Kidney epithelial cell (primary cell): ENCODE measurements at regions not wholly inside any gene's neighbourhood (a gene's known extent, or its start where the extent isn't known, plus 50 kb on each side); places are given as distances from the start of the nearest gene placed in this dataset.
"Not testable (repeated sequence)": the region's sequence is repeated elsewhere in the genome, so short reads cannot be mapped to it uniquely, and the experiment has no call there.

Experiments
- DNase-seq: peaks from one replicate; pipeline ENCODE4 v3.0.0-alpha.2; 2010; ENCODE audit warnings: low read depth
- H3K27me3 ChIP-seq: 2 replicates; pipeline ENCODE4 v1.6.0; 2011; ENCODE audit warnings: low read length; ENCODE audit not compliant: control insufficient read depth, insufficient read depth
- H3K36me3 ChIP-seq: 2 replicates; pipeline ENCODE4 v1.5.1; 2011; ENCODE audit warnings: low read length; ENCODE audit not compliant: control insufficient read depth, insufficient read depth
- H3K4me3 ChIP-seq: 2 replicates; pipeline ENCODE4 v1.5.1; 2011; ENCODE audit warnings: low read depth, mild to moderate bottlenecking, control low read depth, low read length
- TF ChIP-seq, protein P1 (sequence below): IDR thresholded peaks from 2 replicates; pipeline ENCODE4 v1.5.1; 2011; ENCODE audit warnings: mild to moderate bottlenecking, moderate library complexity, low read length, control low read depth, inconsistent platforms; ENCODE audit not compliant: insufficient read depth, poor library complexity, severe bottlenecking

DNA sequence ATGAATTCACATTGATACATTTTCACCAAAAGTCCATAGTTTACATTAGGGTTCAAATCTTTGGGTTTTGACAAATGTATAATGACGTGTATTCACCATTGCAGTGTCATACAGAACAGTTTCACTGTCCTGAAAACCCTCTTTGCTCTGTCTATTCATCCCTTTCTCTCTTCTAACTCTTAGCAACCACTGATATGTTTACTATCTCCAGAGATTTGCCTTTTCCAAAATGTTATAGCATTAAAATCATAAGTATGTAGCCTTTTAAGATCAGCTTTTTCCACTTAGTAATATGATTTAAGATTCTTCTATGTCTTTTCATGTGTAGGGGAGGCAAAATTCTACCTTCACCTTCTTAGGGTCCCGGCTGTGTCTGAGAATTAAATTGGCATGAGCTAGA, 203.8 kb downstream of the TPRG1 start:
- H3K4me3 ChIP-seq, result no peak overlapping the region
- DNase-seq, result no peak
- TF ChIP-seq, protein P1, sequence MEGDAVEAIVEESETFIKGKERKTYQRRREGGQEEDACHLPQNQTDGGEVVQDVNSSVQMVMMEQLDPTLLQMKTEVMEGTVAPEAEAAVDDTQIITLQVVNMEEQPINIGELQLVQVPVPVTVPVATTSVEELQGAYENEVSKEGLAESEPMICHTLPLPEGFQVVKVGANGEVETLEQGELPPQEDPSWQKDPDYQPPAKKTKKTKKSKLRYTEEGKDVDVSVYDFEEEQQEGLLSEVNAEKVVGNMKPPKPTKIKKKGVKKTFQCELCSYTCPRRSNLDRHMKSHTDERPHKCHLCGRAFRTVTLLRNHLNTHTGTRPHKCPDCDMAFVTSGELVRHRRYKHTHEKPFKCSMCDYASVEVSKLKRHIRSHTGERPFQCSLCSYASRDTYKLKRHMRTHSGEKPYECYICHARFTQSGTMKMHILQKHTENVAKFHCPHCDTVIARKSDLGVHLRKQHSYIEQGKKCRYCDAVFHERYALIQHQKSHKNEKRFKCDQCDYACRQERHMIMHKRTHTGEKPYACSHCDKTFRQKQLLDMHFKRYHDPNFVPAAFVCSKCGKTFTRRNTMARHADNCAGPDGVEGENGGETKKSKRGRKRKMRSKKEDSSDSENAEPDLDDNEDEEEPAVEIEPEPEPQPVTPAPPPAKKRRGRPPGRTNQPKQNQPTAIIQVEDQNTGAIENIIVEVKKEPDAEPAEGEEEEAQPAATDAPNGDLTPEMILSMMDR, result no peak
- no peaks in the 10 kb centered on the region for H3K36me3 ChIP-seq
- no peaks in the 10 kb centered on the region for H3K27me3 ChIP-seq

DNA sequence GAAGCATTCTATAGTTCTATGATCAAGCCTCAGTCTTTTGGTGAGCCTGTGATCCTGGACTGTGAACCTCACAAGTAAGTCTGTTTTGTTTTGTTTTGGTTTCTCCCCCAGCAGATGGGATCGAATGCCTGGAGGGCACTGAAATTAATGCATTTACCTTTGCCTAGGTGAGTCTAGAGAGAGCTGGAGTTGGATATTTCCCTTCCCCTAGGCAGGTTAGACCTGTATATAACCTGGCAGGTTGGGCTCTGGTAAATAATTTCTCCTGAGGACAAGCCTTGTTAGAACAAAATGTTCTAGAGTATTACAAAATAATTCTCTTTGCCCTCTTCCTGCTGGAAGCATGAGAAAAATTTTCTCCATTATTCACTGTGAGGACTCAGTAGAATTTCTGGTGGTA, 211.9 kb downstream of the TPRG1 start:
- no peak for DNase-seq

DNA sequence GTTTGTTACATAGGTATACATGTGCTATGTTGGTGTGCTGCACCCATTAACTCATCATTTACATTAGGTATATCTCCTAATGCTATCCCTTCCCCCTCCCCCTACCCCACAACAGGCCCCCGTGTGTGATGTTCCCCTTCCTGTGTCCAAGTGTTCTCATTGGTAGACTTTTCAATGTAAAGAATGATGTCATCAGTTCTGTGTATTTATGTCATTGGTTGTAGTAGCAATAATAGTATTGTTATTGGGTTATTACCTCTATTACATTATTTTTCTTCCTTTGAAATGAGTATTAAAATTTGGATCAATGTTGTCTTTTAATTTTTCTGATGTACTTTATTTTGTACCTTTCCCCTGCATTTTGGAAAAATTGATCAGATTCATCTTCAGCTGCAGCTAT, 214.1 kb downstream of the TPRG1 start:
- not testable (repeated sequence) for H3K36me3 ChIP-seq, H3K27me3 ChIP-seq, H3K4me3 ChIP-seq, DNase-seq

More for the DNA sequence above, 211.9 kb downstream of the TPRG1 start:
- Histone ChIP-seq H3K4me3 (no peak overlapping the region), H3K27me3 (no peaks in the 10 kb centered on the region), H3K36me3 (no peaks in the 10 kb centered on the region)
- TF ChIP-seq, protein P1, result no peak

DNA sequence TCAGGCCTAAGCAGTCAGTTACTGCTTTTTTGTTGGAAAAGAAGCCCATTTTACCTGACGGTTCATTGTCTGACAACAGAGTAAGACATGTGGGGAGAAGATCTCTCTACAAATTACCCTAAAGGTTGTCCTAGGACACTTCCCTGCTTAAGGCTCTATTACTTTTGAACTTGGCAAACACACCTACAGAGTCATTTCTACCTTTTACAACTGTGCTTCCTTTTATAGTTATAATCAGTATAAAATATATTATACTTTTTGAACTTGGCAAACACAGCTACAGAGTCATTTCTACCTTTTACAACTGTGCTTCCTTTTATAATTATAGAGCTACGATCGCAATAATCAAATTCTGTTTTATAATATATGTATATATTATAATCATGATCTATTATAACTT, 215.0 kb downstream of the TPRG1 start:
- no peak overlapping the region for H3K4me3 ChIP-seq
- TF ChIP-seq, protein P1, result no peak
- no peaks in the 10 kb centered on the region for H3K36me3 ChIP-seq
- no peaks in the 10 kb centered on the region for H3K27me3 ChIP-seq
- no peak for DNase-seq

DNA sequence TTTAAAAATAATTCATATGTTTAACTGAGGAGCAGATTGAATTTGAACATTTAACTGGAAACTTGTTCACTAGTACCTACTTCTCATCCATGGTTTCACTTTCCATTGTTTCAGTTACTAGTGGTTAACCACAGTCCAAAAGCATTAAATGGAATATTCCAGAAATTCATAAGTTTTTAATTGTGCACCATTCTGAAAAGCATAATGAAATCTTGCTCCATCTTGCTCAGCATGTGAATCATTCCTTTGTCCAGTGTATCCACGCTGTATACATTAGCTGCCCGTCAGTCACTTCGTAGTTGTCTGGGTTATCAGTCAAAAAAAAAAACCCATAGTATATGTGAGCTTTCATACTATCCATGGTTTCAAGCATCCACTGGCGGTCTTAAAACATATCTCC, 217.6 kb downstream of the TPRG1 start:
- no peaks in the 10 kb centered on the region for H3K36me3 ChIP-seq
- DNase-seq, result no peak
- TF ChIP-seq, protein P1, result no peak
- no peaks in the 10 kb centered on the region for H3K27me3 ChIP-seq
- H3K4me3 ChIP-seq, result no peak overlapping the region

DNA sequence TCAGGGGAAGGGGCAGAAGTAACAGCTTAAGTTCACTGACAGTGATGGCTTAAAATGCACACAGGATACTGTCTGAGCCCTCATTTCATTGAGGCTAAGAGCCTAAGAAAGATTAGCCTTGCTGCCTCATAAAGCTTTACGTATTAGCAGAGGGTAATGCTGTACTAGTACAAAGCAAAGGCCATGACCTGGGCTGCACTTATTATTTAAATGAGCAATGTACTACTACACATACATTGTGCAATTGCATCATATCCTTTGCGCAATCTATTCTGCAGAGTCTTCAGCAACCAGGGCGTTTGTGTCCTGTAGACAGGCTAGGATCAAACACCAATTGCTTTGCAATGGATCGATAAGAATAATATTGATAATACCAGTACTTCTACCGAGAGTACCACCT, 221.8 kb downstream of the TPRG1 start:
- no peaks in the 10 kb centered on the region for H3K36me3 ChIP-seq
- DNase-seq, result no peak
- no peak overlapping the region for H3K4me3 ChIP-seq
- no peaks in the 10 kb centered on the region for H3K27me3 ChIP-seq
- TF ChIP-seq, protein P1, result no peak

DNA sequence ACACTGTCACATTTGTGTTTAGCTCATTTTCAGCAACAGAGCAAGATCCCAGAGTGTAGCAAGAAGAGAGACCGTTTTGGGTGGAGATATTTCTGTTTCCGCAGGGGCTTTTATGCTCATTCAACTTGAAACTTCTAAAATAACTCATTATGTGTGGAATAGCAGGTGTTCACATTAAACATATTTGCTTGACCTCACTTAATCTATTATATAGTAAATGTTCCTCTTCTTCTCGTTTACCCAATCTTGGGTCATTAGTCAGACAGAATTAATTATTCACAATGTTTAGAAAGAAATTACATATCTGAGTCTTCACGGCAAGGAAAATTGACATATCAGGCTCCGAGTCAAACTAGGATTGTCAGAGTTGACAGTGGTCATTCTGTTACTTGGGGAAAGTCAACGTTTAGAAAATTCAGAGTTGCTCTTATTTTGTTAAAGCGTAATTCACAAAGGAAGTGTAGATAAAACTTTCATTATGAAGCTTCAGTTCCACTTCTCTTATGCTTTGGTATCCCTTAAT, 222.9 kb downstream of the TPRG1 start:
- DNase-seq, result no peak
- Histone ChIP-seq H3K36me3 (no peaks in the 10 kb centered on the region), H3K27me3 (no peaks in the 10 kb centered on the region), H3K4me3 (no peak overlapping the region)
- TF ChIP-seq, protein P1, result no peak
